GM12801 (cell line): ENCODE measurements at regions not wholly inside any gene's neighbourhood (a gene's known extent, or its start where the extent isn't known, plus 50 kb on each side); places are given as distances from the start of the nearest gene placed in this dataset.

Source experiments
- TF ChIP-seq, protein P1 (sequence below): IDR thresholded peaks from one replicate; pipeline ENCODE4 v1.5.1; 2011; ENCODE audit warnings: control low read depth; ENCODE audit not compliant: insufficient read length; ENCODE audit errors: extremely low read depth

DNA sequence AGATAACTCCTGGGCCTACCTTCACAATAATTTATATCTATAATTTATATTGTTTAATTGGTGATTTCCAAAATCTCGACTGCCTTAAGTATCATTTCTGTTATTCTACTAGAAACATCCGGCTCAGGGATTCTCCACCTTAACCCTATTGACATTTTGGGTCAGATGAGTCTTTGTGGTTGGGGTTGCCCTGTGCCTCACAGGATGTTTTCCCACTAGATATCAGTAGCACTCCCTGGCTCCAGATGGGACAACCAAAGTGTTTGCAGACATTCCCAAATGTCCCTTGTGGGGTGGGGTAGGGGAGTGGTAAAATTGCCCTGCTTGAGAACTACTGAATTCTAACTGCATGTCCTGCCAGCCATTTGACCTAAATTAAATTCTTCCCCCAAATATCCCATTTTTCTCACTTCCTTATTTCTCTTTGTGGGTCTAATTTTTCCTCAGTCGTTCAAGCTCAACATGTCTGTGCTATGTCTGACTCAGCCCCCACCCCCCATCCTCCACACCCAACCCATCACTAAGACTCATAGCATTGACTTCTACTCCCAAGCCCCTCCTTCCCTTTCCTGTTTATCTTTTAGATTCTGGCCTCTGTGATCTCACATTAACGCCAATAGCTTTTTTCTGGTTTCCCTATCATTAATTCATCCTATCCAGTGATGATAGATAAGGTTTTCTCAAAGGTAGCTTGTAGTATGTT is 545.1 kb downstream of the EFNB2 start:
- TF ChIP-seq, protein P1, sequence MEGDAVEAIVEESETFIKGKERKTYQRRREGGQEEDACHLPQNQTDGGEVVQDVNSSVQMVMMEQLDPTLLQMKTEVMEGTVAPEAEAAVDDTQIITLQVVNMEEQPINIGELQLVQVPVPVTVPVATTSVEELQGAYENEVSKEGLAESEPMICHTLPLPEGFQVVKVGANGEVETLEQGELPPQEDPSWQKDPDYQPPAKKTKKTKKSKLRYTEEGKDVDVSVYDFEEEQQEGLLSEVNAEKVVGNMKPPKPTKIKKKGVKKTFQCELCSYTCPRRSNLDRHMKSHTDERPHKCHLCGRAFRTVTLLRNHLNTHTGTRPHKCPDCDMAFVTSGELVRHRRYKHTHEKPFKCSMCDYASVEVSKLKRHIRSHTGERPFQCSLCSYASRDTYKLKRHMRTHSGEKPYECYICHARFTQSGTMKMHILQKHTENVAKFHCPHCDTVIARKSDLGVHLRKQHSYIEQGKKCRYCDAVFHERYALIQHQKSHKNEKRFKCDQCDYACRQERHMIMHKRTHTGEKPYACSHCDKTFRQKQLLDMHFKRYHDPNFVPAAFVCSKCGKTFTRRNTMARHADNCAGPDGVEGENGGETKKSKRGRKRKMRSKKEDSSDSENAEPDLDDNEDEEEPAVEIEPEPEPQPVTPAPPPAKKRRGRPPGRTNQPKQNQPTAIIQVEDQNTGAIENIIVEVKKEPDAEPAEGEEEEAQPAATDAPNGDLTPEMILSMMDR, result no peak

GRCh38 chr13:105984646-105985045 is 550.8 kb downstream of the EFNB2 start:
- TF ChIP-seq, protein P1, result no peak

- TF ChIP-seq, protein P1, result no peak
Measured at GRCh38 chr13:105984236-105984635, 551.2 kb downstream of the EFNB2 start.

- TF ChIP-seq, protein P1, result no peak
Measured at GRCh38 chr13:105982219-105982930, 553.1 kb downstream of the EFNB2 start.

- TF ChIP-seq, protein P1, result no peak
Measured at GRCh38 chr13:105979131-105980011, 556.1 kb downstream of the EFNB2 start.

- TF ChIP-seq, protein P1, result no peak
Measured at GRCh38 chr13:105974380-105974779, 561.1 kb downstream of the EFNB2 start.
